SK-N-SH treated with all-trans-retinoic acid at 6 μM for 48 hours (cell line): ENCODE measurements at regions not wholly inside any gene's neighbourhood (a gene's known extent, or its start where the extent isn't known, plus 50 kb on each side); places are given as distances from the start of the nearest gene placed in this dataset.
"Not testable (repeated sequence)": the region's sequence is repeated elsewhere in the genome, so short reads cannot be mapped to it uniquely, and the experiment has no call there.

Experiments
- ATAC-seq: fragments of 200-7000 bp; cut with Tn5 transposase; 3 replicates; pipeline ENCODE4 v1.9.1; 2020; ENCODE audit warnings: mild to moderate bottlenecking, moderate library complexity
- ARNTL ChIP-seq: fragments of 450-650 bp; formaldehyde crosslinking; IDR thresholded peaks from 2 replicates; pipeline ENCODE4 v1.5.0; 2020; ENCODE audit warnings: low read depth, mild to moderate bottlenecking, moderate library complexity, borderline replicate concordance
- BACH2 ChIP-seq: fragments of 250-450 bp; sonication (Bioruptor Pico); IDR thresholded peaks from 2 replicates; pipeline ENCODE4 v1.9.0; 2021; ENCODE audit warnings: mild to moderate bottlenecking, borderline replicate concordance
- CREB5 ChIP-seq: fragments of 250-450 bp; sonication (Bioruptor Pico); IDR thresholded peaks from 2 replicates; pipeline ENCODE4 v1.5.1; 2020; ENCODE audit warnings: low read depth, mild to moderate bottlenecking, moderate library complexity
- CSDC2 ChIP-seq: fragments of 250-450 bp; sonication (Bioruptor Pico); IDR thresholded peaks from 2 replicates; pipeline ENCODE4 v1.5.0; 2020; ENCODE audit warnings: mild to moderate bottlenecking, moderate library complexity
- ESRRG ChIP-seq: fragments of 250-450 bp; sonication (Bioruptor Pico); IDR thresholded peaks from 2 replicates; pipeline ENCODE4 v1.6.1; 2021; ENCODE audit warnings: mild to moderate bottlenecking
- GLIS3 ChIP-seq: fragments of 250-450 bp; sonication (Bioruptor Pico); IDR thresholded peaks from 2 replicates; pipeline ENCODE4 v1.5.0; 2020; ENCODE audit warnings: mild to moderate bottlenecking, moderate library complexity
- OSR1 ChIP-seq: fragments of 250-450 bp; sonication (Bioruptor Pico); IDR thresholded peaks from 2 replicates; pipeline ENCODE4 v1.8.0; 2022; ENCODE audit warnings: moderate library complexity, mild to moderate bottlenecking, inconsistent platforms
- PPARA ChIP-seq: fragments of 250-450 bp; sonication (Bioruptor Pico); IDR thresholded peaks from 2 replicates; pipeline ENCODE4 v1.5.0; 2020; ENCODE audit warnings: mild to moderate bottlenecking, borderline replicate concordance
- RARB ChIP-seq: fragments of 250-450 bp; sonication (Bioruptor Pico); IDR thresholded peaks from 2 replicates; pipeline ENCODE4 v1.8.0; 2021; ENCODE audit warnings: mild to moderate bottlenecking, moderate library complexity
- SNAI2 ChIP-seq: fragments of 250-450 bp; sonication (Bioruptor Pico); IDR thresholded peaks from 2 replicates; pipeline ENCODE4 v1.5.0; 2020; ENCODE audit warnings: mild to moderate bottlenecking, moderate library complexity
- TCF4 ChIP-seq: fragments of 250-450 bp; sonication (Bioruptor Pico); IDR thresholded peaks from 2 replicates; pipeline ENCODE4 v1.8.0; 2021; ENCODE audit warnings: mild to moderate bottlenecking, moderate library complexity, borderline replicate concordance
- TOX ChIP-seq: fragments of 250-450 bp; sonication (Bioruptor Pico); IDR thresholded peaks from 2 replicates; pipeline ENCODE4 v1.8.0; 2021; ENCODE audit warnings: mild to moderate bottlenecking, moderate library complexity, borderline replicate concordance
- ZC3H10 ChIP-seq: fragments of 250-450 bp; sonication (Bioruptor Pico); IDR thresholded peaks from 2 replicates; pipeline ENCODE4 v1.5.1; 2021; ENCODE audit warnings: mild to moderate bottlenecking, moderate library complexity
- ZFP3 ChIP-seq: fragments of 250-450 bp; sonication (Bioruptor Pico); IDR thresholded peaks from 2 replicates; pipeline ENCODE4 v1.5.0; 2020; ENCODE audit warnings: mild to moderate bottlenecking, moderate library complexity
- ZFP30 ChIP-seq: fragments of 450-650 bp; formaldehyde crosslinking; IDR thresholded peaks from 2 replicates; pipeline ENCODE4 v1.5.0; 2022; ENCODE audit warnings: mild to moderate bottlenecking, moderate library complexity
- ZNF565 ChIP-seq: fragments of 450-650 bp; formaldehyde crosslinking; conservative IDR thresholded peaks from 2 replicates; pipeline ENCODE4 v1.5.0; 2020; ENCODE audit warnings: low read depth, mild to moderate bottlenecking, moderate library complexity
- ZNF70 ChIP-seq: fragments of 450-650 bp; formaldehyde crosslinking; IDR thresholded peaks from 2 replicates; pipeline ENCODE4 v1.5.0; 2020; ENCODE audit warnings: mild to moderate bottlenecking, moderate library complexity
- ZNF8 ChIP-seq: fragments of 450-650 bp; formaldehyde crosslinking; IDR thresholded peaks from 2 replicates; pipeline ENCODE4 v1.5.0; 2020; ENCODE audit warnings: mild to moderate bottlenecking, moderate library complexity
- TF ChIP-seq, protein P1 (sequence below): fragments of 250-450 bp; sonication (Bioruptor Pico); IDR thresholded peaks from 2 replicates; pipeline ENCODE4 v1.5.0; 2020; ENCODE audit warnings: mild to moderate bottlenecking, moderate library complexity
- TF ChIP-seq, protein P2 (sequence below): fragments of 250-450 bp; sonication (Bioruptor Pico); IDR thresholded peaks from 2 replicates; pipeline ENCODE4 v1.8.0; 2021; ENCODE audit warnings: low read depth, mild to moderate bottlenecking, moderate library complexity, borderline replicate concordance
- TF ChIP-seq, protein P3 (sequence below): fragments of 250-450 bp; sonication (Bioruptor Pico); IDR thresholded peaks from 2 replicates; pipeline ENCODE4 v1.5.1; 2021; ENCODE audit warnings: mild to moderate bottlenecking, moderate library complexity

- ATAC-seq = no peak
- TF ChIP-seq ESRRG (CRISPR knock-in tag) (no peak), TCF4 (CRISPR knock-in tag) (no peak), ZFP3 (CRISPR knock-in tag) (no peak), ZNF8 (CRISPR knock-in tag) (no peak), GLIS3 (CRISPR knock-in tag) (no peak), ZNF70 (CRISPR knock-in tag) (no peak), PPARA (CRISPR knock-in tag) (no peak), CREB5 (CRISPR knock-in tag) (no peak), ARNTL (CRISPR knock-in tag) (no peak), CSDC2 (CRISPR knock-in tag) (no peak), SNAI2 (CRISPR knock-in tag) (no peak), OSR1 (CRISPR knock-in tag) (no peak), ZFP30 (no peak), ZNF565 (CRISPR knock-in tag) (no peak)
- TF ChIP-seq, protein P1, sequence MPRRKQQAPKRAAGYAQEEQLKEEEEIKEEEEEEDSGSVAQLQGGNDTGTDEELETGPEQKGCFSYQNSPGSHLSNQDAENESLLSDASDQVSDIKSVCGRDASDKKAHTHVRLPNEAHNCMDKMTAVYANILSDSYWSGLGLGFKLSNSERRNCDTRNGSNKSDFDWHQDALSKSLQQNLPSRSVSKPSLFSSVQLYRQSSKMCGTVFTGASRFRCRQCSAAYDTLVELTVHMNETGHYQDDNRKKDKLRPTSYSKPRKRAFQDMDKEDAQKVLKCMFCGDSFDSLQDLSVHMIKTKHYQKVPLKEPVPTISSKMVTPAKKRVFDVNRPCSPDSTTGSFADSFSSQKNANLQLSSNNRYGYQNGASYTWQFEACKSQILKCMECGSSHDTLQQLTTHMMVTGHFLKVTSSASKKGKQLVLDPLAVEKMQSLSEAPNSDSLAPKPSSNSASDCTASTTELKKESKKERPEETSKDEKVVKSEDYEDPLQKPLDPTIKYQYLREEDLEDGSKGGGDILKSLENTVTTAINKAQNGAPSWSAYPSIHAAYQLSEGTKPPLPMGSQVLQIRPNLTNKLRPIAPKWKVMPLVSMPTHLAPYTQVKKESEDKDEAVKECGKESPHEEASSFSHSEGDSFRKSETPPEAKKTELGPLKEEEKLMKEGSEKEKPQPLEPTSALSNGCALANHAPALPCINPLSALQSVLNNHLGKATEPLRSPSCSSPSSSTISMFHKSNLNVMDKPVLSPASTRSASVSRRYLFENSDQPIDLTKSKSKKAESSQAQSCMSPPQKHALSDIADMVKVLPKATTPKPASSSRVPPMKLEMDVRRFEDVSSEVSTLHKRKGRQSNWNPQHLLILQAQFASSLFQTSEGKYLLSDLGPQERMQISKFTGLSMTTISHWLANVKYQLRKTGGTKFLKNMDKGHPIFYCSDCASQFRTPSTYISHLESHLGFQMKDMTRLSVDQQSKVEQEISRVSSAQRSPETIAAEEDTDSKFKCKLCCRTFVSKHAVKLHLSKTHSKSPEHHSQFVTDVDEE (CRISPR knock-in tag) = no peak
- TF ChIP-seq, protein P2, sequence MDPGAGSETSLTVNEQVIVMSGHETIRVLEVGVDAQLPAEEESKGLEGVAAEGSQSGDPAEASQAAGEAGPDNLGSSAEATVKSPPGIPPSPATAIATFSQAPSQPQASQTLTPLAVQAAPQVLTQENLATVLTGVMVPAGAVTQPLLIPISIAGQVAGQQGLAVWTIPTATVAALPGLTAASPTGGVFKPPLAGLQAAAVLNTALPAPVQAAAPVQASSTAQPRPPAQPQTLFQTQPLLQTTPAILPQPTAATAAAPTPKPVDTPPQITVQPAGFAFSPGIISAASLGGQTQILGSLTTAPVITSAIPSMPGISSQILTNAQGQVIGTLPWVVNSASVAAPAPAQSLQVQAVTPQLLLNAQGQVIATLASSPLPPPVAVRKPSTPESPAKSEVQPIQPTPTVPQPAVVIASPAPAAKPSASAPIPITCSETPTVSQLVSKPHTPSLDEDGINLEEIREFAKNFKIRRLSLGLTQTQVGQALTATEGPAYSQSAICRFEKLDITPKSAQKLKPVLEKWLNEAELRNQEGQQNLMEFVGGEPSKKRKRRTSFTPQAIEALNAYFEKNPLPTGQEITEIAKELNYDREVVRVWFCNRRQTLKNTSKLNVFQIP (CRISPR knock-in tag) = no peak
- TF ChIP-seq, protein P3, sequence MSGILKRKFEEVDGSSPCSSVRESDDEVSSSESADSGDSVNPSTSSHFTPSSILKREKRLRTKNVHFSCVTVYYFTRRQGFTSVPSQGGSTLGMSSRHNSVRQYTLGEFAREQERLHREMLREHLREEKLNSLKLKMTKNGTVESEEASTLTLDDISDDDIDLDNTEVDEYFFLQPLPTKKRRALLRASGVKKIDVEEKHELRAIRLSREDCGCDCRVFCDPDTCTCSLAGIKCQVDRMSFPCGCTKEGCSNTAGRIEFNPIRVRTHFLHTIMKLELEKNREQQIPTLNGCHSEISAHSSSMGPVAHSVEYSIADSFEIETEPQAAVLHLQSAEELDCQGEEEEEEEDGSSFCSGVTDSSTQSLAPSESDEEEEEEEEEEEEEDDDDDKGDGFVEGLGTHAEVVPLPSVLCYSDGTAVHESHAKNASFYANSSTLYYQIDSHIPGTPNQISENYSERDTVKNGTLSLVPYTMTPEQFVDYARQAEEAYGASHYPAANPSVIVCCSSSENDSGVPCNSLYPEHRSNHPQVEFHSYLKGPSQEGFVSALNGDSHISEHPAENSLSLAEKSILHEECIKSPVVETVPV (CRISPR knock-in tag) = no peak
These were observed 164.7 kb upstream of the PDE7B start for GRCh38 chr6:135686784-135687301.

DNA sequence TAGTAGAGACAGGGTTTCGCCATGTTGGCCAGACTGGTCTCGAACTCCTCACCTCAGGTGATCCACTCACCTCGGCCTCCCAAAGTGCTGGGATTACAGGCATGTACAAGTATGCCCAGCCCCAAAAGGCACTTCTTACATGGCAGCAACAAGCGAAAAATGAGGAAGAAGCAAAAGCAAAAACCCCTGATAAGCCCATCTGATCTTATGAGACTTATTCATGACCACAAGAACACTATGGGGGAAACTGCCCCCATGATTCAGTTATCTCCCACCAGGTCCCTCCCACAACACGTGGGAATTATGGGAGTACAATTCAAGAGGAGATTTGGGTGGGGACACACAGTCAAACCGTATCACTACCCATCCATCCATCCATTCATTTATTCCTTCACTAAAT is 163.0 kb upstream of the PDE7B start:
- not testable (repeated sequence) for ATAC-seq

DNA sequence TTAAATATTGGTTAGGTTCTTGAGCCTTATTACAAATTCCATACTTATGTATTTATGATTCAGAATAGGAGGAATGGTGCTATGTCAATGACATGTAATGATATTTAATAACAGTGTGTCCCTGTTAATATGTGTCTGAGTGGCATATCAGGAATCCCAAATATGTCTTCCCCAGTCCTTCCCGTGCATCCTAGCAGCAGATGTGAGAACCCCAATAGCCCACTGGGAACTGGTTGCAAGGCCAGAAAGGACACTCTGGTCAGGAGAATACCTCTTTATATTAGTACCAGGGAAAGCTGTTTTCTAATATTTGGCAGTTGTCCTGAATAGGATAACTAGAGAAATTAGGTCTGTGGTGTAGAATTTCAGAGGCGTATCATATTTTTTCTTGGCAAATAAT is 159.1 kb upstream of the PDE7B start:
- TF ChIP-seq TCF4 (CRISPR knock-in tag) (no peak), ESRRG (CRISPR knock-in tag) (no peak), BACH2 (CRISPR knock-in tag) (no peak), ZNF70 (CRISPR knock-in tag) (no peak), CREB5 (CRISPR knock-in tag) (no peak), ARNTL (CRISPR knock-in tag) (no peak), CSDC2 (CRISPR knock-in tag) (no peak), TOX (CRISPR knock-in tag) (no peak), ZNF8 (CRISPR knock-in tag) (no peak), RARB (CRISPR knock-in tag) (no peak), ZC3H10 (CRISPR knock-in tag) (no peak)
- no peak; the same call in 2 of the 3 replicates for ATAC-seq
